ENCODE measurements at regions not wholly inside any gene's neighbourhood (a gene's known extent, or its start where the extent isn't known, plus 50 kb on each side); places are given as distances from the start of the nearest gene placed in this dataset.
"Not testable (repeated sequence)": the region's sequence is repeated elsewhere in the genome, so short reads cannot be mapped to it uniquely, and the experiment has no call there.

DNA sequence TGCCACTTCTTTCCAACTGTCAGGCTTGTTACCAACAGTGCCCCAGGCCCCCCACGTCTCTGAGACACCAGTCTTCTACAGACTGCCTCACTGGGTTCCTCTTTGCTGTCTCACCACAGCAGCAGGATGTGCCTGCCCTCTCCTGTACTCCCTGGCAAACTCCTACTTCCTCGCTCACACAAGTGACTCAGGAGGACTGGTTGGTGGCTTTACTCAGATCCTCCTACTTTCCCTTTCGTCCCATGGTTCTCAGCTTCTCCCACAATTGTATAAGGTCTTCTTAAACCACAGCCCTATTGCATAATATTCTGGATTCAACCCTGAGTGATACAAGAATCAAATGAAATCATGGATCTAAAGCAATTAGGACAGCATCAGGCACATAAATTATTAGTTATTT lies 246.6 kb upstream of the PROK2 start:
- H3K4me1 Mint-ChIP-seq, result peaks cover 5% of the 10 kb centered on the region
- no peak overlapping the region for H3K27ac Mint-ChIP-seq
- H3K36me3 Mint-ChIP-seq (ENCODE audit: low read depth), result no peaks in the 10 kb centered on the region
- no peaks in the 10 kb centered on the region for H3K9me3 Mint-ChIP-seq
- no peak for DNase-seq
- no peak overlapping the region for H3K4me3 Mint-ChIP-seq
- no peaks in the 10 kb centered on the region for H3K27me3 Mint-ChIP-seq (ENCODE audit: low read depth, poor library complexity)
- TF ChIP-seq, protein P1, sequence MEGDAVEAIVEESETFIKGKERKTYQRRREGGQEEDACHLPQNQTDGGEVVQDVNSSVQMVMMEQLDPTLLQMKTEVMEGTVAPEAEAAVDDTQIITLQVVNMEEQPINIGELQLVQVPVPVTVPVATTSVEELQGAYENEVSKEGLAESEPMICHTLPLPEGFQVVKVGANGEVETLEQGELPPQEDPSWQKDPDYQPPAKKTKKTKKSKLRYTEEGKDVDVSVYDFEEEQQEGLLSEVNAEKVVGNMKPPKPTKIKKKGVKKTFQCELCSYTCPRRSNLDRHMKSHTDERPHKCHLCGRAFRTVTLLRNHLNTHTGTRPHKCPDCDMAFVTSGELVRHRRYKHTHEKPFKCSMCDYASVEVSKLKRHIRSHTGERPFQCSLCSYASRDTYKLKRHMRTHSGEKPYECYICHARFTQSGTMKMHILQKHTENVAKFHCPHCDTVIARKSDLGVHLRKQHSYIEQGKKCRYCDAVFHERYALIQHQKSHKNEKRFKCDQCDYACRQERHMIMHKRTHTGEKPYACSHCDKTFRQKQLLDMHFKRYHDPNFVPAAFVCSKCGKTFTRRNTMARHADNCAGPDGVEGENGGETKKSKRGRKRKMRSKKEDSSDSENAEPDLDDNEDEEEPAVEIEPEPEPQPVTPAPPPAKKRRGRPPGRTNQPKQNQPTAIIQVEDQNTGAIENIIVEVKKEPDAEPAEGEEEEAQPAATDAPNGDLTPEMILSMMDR (IDR thresholded peaks at IDR 0.05), result no peak

DNA sequence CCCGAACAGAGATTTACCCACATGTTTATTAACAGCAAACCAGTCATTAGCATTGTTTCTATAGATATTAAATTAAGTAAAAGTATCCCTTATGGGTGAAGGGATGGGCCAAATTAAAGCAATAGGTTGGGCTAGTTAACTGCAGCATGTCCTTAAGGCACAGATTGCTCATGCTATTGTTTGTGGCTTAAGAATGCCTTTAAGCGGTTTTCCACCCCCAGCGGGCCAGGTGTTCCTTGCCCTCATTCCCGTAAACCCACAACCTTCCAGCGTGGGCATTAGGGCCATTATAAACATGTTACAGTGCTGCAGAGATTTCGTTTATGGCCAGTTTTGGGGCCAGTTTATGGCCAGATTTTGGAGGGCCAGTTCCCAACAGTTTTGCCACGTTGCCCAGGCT lies 245.3 kb upstream of the PROK2 start:
- not testable (repeated sequence) for H3K36me3 Mint-ChIP-seq (ENCODE audit: low read depth); DNase-seq; H3K27me3 Mint-ChIP-seq (ENCODE audit: low read depth, poor library complexity); H3K27ac Mint-ChIP-seq; H3K4me1 Mint-ChIP-seq; H3K9me3 Mint-ChIP-seq; H3K4me3 Mint-ChIP-seq

DNA sequence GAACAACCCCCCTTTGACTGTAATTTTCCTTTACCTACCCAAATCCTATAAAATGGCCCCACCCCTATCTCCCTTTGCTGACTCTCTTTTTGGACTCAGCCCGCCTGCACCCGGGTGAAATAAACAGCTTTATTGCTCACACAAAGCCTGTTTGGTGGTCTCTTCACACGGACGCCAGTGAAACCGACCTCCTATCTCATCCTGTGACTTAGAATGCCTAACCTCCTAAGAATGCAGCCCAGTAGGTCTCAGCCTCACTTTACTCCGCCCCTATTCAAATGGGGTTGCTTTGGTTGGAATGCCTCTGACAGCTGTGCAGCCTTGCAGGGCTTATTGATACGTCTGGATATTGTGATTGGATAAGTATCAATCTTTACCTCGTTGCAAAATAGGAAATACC lies 243.8 kb upstream of the PROK2 start:
- not testable (repeated sequence) for H3K36me3 Mint-ChIP-seq (ENCODE audit: low read depth); H3K4me1 Mint-ChIP-seq; H3K27me3 Mint-ChIP-seq (ENCODE audit: low read depth, poor library complexity)
- DNase-seq, result peak; percentile 47
- H3K27ac Mint-ChIP-seq, result peak overlapping the region; percentile 98
- peaks cover 11% of the 10 kb centered on the region for H3K9me3 Mint-ChIP-seq
- peak overlapping the region; percentile 70 for H3K4me3 Mint-ChIP-seq

DNA sequence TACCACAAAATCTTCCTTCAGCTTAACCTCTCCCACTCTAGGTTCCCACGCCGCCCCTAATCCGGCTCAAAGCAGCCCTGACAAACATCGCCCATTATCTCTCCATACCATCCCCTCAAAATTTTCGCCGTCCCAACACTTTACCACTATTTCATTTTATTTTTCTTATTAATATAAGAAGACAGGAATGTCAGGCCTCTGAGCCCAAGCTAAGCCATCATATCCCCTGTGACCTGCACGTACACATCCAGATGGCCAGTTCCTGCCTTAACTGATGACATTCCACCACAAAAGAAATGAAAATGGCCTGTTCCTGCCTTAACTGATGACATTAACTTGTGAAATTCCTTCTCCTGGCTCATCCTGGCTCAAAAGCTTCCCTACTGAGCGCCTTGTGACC lies 243.4 kb upstream of the PROK2 start:
- DNase-seq; H3K27me3 Mint-ChIP-seq (ENCODE audit: low read depth, poor library complexity); H3K4me1 Mint-ChIP-seq: not testable (repeated sequence)
- Mint-ChIP-seq H3K9me3 (peaks cover 15% of the 10 kb centered on the region), H3K4me3 (peak overlapping the region; percentile 70), H3K27ac (peak overlapping the region; percentile 98), H3K36me3 (ENCODE audit: low read depth) (peaks cover 11% of the 10 kb centered on the region)

DNA sequence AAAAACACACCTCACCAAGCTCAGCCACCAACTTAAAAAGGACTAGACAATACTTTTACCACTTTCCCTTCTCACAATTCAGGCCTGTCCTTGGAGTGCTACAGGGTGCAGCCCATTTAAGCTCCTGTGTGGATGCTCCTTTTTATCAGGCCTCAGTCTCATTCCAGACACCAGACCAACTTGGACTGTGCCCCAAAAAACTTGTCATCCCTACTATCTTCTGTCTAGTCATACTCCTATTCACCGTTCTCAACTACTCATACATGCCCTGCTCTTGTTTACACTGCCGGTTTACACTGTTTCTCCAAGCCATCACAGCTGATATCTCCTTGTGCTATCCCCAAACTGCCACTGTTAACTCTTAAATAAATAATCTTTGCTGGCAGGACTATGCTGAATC lies 242.8 kb upstream of the PROK2 start:
- not testable (repeated sequence) for H3K4me3 Mint-ChIP-seq; H3K27ac Mint-ChIP-seq; DNase-seq; H3K4me1 Mint-ChIP-seq; H3K27me3 Mint-ChIP-seq (ENCODE audit: low read depth, poor library complexity)
- H3K9me3 Mint-ChIP-seq, result peaks cover 19% of the 10 kb centered on the region
- H3K36me3 Mint-ChIP-seq (ENCODE audit: low read depth), result peaks cover 14% of the 10 kb centered on the region

DNA sequence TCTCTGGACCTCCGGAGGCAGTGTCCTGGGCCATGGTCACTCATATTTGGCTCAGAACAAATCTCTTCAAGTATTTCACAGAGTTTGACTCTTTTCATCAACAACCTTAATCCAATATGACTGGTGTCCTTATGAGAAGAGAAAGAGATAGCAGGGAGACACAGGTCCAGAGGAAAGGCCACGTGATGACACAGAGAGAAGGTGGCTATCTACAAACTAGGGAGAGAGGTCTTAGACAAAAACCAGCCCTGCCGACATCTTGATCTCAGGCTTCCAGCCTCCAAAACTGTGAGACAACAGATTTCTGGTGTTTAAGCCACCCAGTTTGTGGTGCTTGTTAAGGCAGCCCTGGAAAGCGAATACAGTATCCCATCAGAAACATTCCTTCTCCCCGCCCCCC lies 237.1 kb upstream of the PROK2 start:
- peaks cover 29% of the 10 kb centered on the region for H3K9me3 Mint-ChIP-seq
- peaks cover 2% of the 10 kb centered on the region for H3K27me3 Mint-ChIP-seq (ENCODE audit: low read depth, poor library complexity)
- H3K4me1 Mint-ChIP-seq, result peaks cover 24% of the 10 kb centered on the region
- TF ChIP-seq, protein P1 (IDR thresholded peaks at IDR 0.05), result no peak
- no peak overlapping the region for H3K27ac Mint-ChIP-seq
- peaks cover 14% of the 10 kb centered on the region for H3K36me3 Mint-ChIP-seq (ENCODE audit: low read depth)
- DNase-seq, result no peak
- H3K4me3 Mint-ChIP-seq, result no peak overlapping the region

DNA sequence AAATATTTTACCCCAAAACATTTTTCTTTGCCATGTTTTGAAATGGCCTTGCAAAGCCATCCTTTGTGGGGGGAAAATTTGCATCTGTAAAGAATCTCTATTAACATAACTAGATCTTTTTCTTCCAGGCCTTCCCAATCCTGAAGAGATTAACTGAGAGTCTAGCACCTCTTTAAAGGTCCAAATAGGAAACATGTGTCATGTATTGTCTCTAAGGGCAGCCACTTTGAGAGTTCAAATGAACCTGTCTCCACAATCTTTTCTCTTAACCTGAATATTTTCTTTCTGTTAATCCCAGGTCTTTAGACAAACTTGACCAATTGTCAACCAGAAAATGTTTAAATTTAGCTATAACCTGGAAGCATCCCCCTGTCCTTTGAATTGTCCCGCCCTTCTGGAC lies 236.6 kb upstream of the PROK2 start:
- DNase-seq, result no peak
- TF ChIP-seq, protein P1 (IDR thresholded peaks at IDR 0.05), result no peak
- peaks cover 14% of the 10 kb centered on the region for H3K36me3 Mint-ChIP-seq (ENCODE audit: low read depth)
- H3K9me3 Mint-ChIP-seq, result peaks cover 29% of the 10 kb centered on the region
- peaks cover 29% of the 10 kb centered on the region for H3K4me1 Mint-ChIP-seq
- no peak overlapping the region for H3K27ac Mint-ChIP-seq
- H3K4me3 Mint-ChIP-seq, result no peak overlapping the region
- peaks cover 2% of the 10 kb centered on the region for H3K27me3 Mint-ChIP-seq (ENCODE audit: low read depth, poor library complexity)

DNA sequence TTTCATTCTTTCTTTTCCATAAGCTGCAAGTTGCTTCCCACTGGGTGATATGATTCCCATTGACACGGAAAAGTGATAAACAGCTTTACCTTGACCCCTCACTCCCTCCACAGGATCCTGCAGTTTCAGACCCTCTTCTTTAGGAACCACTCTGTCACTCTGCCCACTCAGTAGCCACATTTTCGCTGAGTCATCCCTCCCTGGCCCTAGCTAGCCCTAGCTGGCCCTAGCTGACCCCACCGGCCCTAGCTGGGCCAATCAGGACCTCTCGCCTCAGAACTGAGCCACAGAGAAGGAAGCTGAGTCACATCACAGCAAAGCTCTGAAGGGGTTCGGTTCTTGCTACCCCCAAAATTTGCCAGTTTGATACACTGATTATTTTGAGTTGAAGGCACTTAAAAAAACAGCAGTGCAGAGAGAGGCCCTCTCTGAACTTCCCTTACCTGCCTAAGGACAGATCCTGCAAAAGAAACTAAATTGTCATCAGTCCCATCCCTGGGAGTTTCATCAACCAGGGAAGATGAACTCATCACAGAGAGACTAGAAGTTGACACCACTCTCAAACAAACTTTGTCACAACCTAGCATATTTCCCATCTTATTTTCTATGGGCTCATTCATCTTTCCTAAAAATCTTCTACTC lies 233.5 kb upstream of the PROK2 start:
- H3K27me3 Mint-ChIP-seq (ENCODE audit: low read depth, poor library complexity), result peaks cover 5% of the 10 kb centered on the region

More for the DNA sequence above, 233.5 kb upstream of the PROK2 start:
- Mint-ChIP-seq H3K4me3 (no peak overlapping the region), H3K9me3 (peaks cover 16% of the 10 kb centered on the region), H3K36me3 (ENCODE audit: low read depth) (peaks cover 4% of the 10 kb centered on the region), H3K4me1 (peaks cover 43% of the 10 kb centered on the region), H3K27ac (peak overlapping the region; percentile 98)
- DNase-seq, result peak; percentile 50
- TF ChIP-seq, protein P1 (IDR thresholded peaks at IDR 0.05), result no peak
